ENCODE measurements at regions not wholly inside any gene's neighbourhood (a gene's known extent, or its start where the extent isn't known, plus 50 kb on each side); places are given as distances from the start of the nearest gene placed in this dataset.
"Not testable (repeated sequence)": the region's sequence is repeated elsewhere in the genome, so short reads cannot be mapped to it uniquely, and the experiment has no call there.

DNA sequence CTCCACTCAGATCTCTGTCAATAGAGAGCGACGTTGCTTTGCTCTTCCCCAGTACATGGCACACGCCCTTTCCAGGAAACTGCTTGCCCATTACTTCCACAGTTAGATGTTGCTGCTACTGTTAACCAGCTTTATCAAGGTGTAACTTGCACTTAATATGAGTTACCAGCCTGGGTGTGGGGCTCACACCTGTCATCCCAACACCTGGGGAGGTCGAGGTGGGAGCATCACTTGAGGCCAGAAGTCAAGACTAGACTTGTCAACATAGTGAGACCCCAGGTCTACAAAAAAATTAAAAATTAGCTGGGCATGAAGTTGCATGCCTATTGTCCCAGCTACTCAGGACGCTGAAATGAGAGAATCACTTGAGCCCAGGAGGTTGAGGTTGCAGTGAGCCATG lies 177.1 kb upstream of the B3GAT1 start:
- DNase-seq (ENCODE audit: low read depth), result no peak
- H3K4me3 ChIP-seq (ENCODE audit: control insufficient read depth, low read depth, low read length), result no peak overlapping the region
- TF ChIP-seq, protein P1, sequence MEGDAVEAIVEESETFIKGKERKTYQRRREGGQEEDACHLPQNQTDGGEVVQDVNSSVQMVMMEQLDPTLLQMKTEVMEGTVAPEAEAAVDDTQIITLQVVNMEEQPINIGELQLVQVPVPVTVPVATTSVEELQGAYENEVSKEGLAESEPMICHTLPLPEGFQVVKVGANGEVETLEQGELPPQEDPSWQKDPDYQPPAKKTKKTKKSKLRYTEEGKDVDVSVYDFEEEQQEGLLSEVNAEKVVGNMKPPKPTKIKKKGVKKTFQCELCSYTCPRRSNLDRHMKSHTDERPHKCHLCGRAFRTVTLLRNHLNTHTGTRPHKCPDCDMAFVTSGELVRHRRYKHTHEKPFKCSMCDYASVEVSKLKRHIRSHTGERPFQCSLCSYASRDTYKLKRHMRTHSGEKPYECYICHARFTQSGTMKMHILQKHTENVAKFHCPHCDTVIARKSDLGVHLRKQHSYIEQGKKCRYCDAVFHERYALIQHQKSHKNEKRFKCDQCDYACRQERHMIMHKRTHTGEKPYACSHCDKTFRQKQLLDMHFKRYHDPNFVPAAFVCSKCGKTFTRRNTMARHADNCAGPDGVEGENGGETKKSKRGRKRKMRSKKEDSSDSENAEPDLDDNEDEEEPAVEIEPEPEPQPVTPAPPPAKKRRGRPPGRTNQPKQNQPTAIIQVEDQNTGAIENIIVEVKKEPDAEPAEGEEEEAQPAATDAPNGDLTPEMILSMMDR (IDR thresholded peaks at IDR 0.05; ENCODE audit: control insufficient read depth, insufficient read depth, low read depth, low read length, missing control alignments), result no peak

DNA sequence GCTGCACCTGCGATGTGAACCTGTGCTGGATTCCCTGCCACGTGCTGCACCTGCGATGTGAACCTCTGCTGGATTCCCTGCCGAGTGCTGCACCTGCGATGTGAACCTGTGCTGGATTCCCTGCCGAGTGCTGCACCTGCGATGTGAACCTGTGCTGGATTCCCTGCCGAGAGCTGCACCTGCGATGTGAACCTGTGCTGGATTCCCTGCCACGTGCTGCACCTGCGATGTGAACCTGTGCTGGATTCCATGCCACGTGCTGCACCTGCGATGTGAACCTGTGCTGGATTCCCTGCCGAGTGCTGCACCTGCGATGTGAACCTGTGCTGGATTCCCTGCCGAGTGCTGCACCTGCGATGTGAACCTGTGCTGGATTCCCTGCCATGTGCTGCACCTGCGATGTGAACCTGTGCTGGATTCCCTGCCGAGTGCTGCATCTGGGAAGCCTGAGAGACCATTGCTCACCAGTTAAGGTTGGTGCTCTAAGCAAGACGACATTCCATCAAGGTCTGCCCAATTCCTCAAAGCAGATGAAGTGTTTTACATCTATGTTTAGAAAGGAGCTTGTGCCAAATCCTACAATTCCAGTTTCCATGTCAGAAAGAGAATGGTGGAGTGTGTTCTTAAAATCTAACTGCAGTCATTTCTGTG lies 176.5 kb upstream of the B3GAT1 start:
- not testable (repeated sequence) for DNase-seq (ENCODE audit: low read depth); H3K4me3 ChIP-seq (ENCODE audit: control insufficient read depth, low read depth, low read length)

DNA sequence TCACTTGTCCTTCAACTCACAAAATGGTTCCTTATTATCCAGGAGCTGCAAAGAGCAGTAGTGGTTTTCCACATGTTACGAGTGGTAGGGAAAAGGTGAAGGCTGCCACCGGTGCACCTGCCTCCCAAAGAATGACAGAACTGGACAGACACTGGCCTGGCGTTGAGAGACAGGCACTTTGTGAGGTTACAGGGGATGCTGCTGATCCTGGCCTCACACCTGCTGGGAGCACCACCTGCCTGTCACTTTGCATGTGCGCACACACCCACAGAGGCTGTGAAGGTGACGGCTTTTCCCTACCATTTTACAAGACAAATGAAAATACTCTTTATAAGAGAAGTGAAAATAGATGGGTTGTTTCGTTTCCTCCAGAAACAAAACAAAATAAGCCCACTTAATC lies 175.3 kb upstream of the B3GAT1 start:
- TF ChIP-seq, protein P1 (IDR thresholded peaks at IDR 0.05; ENCODE audit: control insufficient read depth, insufficient read depth, low read depth, low read length, missing control alignments), result no peak

DNA sequence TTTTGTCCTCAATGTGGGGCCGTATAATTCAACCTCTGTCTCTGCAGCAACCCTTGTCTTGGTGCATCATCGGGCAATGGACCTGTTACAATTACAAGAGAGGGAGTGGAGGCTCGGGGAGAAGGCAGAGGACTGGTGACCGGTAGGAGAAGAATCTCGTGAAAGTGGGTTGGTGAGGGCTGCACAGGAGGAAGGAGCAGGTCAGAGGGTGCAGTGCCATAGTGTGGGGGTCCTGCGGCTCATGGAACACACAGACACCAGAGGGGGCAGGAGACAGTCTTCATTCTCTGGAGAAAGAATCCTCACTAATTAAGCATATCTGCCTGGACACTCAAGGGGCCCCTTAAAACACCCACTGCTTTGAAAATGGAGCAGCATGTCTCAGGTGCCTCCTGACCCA lies 174.7 kb upstream of the B3GAT1 start:
- TF ChIP-seq, protein P1 (IDR thresholded peaks at IDR 0.05; ENCODE audit: control insufficient read depth, insufficient read depth, low read depth, low read length, missing control alignments), result no peak
- DNase-seq (ENCODE audit: low read depth), result no peak
- H3K4me3 ChIP-seq (ENCODE audit: control insufficient read depth, low read depth, low read length), result no peak overlapping the region

More for the DNA sequence above, 175.3 kb upstream of the B3GAT1 start:
- H3K4me3 ChIP-seq (ENCODE audit: control insufficient read depth, low read depth, low read length), result no peak overlapping the region
- DNase-seq (ENCODE audit: low read depth), result no peak

DNA sequence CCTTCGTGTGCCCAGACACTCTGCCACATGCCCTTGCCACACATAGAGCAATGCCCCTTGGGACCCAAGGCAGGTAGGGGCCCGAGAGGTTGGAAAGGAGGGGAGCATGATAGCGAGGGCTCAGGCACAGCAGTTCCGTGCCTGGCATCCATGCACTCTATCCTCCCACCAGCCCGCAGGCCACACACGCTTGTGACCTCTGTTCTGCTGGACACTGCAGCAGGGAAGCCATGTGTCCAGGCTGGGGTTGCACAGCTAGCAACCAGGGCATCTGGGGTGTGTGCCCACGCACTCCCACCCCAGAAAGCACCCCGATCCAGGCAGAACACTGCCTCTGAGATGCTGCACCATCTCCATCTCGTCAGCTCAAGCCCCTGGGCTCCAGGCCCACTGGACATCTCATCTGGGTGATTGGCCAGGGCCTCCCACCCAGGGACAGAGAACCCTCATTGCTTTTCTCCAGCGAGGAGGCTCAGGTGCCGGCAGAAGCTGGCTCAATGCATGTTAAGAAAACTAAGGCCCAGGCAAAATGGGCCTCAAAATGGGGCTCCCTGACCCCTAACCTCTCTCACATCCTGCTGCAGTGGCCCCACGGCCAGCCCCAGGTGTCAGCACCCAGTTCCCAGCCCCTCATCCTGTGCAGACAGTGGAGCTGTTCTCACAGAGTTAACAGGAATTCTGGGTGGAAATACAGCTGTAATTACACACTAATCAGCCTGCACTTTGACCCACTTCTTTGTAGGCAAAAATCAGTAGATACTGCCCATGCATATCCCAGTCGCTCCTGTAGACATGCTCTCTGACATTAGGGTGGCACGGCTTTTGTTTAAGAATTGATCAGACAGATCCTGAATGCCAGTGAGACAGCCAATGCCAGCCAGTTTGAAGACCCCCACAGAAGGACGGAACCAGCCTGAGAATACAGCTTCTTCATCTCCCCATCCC lies 173.9 kb upstream of the B3GAT1 start:
- H3K4me3 ChIP-seq (ENCODE audit: control insufficient read depth, low read depth, low read length), result no peak overlapping the region
- no peak for DNase-seq (ENCODE audit: low read depth)
- TF ChIP-seq, protein P1 (IDR thresholded peaks at IDR 0.05; ENCODE audit: control insufficient read depth, insufficient read depth, low read depth, low read length, missing control alignments), result no peak

DNA sequence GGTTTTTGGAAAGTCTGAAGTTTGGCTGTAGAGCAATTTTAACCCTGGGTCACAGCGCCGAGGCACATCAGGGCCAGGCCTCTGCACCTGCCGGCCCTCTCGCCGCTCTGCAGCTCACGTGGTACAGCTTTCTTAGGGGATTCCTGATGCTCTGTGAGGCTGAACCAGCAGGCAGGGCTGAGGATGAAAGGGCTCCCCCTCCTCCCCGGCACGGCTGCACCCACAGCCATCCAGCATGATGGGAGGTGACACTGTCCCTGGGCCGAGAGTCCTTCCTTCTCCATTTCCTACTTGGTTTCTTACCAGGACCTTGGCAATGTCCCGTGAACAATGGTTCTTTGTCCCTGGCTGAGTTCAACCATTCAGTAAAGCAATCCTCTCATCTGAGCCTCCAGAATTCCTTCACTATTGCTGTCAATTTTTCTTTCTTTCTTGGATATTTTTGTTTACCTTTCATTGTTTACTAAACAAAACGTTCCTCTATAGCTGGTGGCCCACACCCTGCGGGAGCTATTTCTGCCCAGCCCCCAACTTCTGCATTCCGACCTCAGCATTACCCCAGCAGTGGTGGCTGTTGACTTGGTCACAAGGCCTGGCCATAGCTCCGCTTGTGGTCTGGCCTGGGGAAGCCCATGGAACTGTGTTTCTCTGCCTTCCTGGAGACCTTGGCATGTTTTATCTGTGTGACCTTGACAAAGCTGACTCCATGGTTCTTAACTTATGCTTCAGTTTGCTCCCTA lies 172.8 kb upstream of the B3GAT1 start:
- no peak for DNase-seq (ENCODE audit: low read depth)
- TF ChIP-seq, protein P1 (IDR thresholded peaks at IDR 0.05; ENCODE audit: control insufficient read depth, insufficient read depth, low read depth, low read length, missing control alignments), result no peak
- H3K4me3 ChIP-seq (ENCODE audit: control insufficient read depth, low read depth, low read length), result no peak overlapping the region

Measured in AG09309 (cell line).